GM19463 (cell line): ENCODE measurements at regions not wholly inside any gene's neighbourhood (a gene's known extent, or its start where the extent isn't known, plus 50 kb on each side); places are given as distances from the start of the nearest gene placed in this dataset.

Source experiments
- ATAC-seq: cut with Tn5 transposase; IDR thresholded peaks from one replicate; pipeline ENCODE4 v1.9.1; 2021; ENCODE audit warnings: mild to moderate bottlenecking, moderate library complexity; ENCODE audit not compliant: unreplicated experiment

- ATAC-seq, result no peak
Measured at GRCh38 chr11:32265911-32266310, 169.4 kb downstream of the WT1 start.

GRCh38 chr11:32266601-32267000 lies 168.7 kb downstream of the WT1 start:
- no peak for ATAC-seq

GRCh38 chr11:32267679-32268187 lies 167.6 kb downstream of the WT1 start:
- ATAC-seq, result no peak

- ATAC-seq, result no peak
Measured at GRCh38 chr11:32273931-32274330, 161.4 kb downstream of the WT1 start.

GRCh38 chr11:32279672-32280071 lies 155.7 kb downstream of the WT1 start:
- no peak for ATAC-seq

- peak; percentile 53 for ATAC-seq
Measured at GRCh38 chr11:32280339-32280738, 155.0 kb downstream of the WT1 start.

- ATAC-seq, result no peak
Measured at GRCh38 chr11:32288276-32288675, 147.1 kb downstream of the WT1 start.

- ATAC-seq, result no peak
Measured at GRCh38 chr11:32289701-32290100, 145.6 kb downstream of the WT1 start.

- no peak for ATAC-seq
Measured at GRCh38 chr11:32290783-32291182, 144.6 kb downstream of the WT1 start.

GRCh38 chr11:32297611-32298011 lies 137.7 kb downstream of the WT1 start:
- ATAC-seq, result no peak

GRCh38 chr11:32302826-32303225 lies 132.5 kb downstream of the WT1 start:
- no peak for ATAC-seq

GRCh38 chr11:32304521-32304920 lies 130.8 kb downstream of the WT1 start:
- no peak for ATAC-seq

GRCh38 chr11:32305460-32305859 lies 129.9 kb downstream of the WT1 start:
- ATAC-seq, result no peak

- no peak for ATAC-seq
Measured at GRCh38 chr11:32307471-32307870, 127.9 kb downstream of the WT1 start.

GRCh38 chr11:32307913-32308312 lies 127.4 kb downstream of the WT1 start:
- ATAC-seq, result no peak

GRCh38 chr11:32309530-32310213 lies 125.7 kb downstream of the WT1 start:
- no peak for ATAC-seq

- no peak for ATAC-seq
Measured at GRCh38 chr11:32310214-32310601, 125.1 kb downstream of the WT1 start.

GRCh38 chr11:32311346-32312065 lies 123.8 kb downstream of the WT1 start:
- ATAC-seq, result no peak

- ATAC-seq, result no peak
Measured at GRCh38 chr11:32312206-32312817, 123.0 kb downstream of the WT1 start.

GRCh38 chr11:32312865-32313403 lies 122.4 kb downstream of the WT1 start:
- no peak for ATAC-seq

GRCh38 chr11:32313477-32313876 lies 121.9 kb downstream of the WT1 start:
- ATAC-seq, result no peak

- ATAC-seq, result no peak
Measured at GRCh38 chr11:32315121-32315520, 120.2 kb downstream of the WT1 start.
